ENCODE measurements at regions not wholly inside any gene's neighbourhood (a gene's known extent, or its start where the extent isn't known, plus 50 kb on each side); places are given as distances from the start of the nearest gene placed in this dataset.

DNA sequence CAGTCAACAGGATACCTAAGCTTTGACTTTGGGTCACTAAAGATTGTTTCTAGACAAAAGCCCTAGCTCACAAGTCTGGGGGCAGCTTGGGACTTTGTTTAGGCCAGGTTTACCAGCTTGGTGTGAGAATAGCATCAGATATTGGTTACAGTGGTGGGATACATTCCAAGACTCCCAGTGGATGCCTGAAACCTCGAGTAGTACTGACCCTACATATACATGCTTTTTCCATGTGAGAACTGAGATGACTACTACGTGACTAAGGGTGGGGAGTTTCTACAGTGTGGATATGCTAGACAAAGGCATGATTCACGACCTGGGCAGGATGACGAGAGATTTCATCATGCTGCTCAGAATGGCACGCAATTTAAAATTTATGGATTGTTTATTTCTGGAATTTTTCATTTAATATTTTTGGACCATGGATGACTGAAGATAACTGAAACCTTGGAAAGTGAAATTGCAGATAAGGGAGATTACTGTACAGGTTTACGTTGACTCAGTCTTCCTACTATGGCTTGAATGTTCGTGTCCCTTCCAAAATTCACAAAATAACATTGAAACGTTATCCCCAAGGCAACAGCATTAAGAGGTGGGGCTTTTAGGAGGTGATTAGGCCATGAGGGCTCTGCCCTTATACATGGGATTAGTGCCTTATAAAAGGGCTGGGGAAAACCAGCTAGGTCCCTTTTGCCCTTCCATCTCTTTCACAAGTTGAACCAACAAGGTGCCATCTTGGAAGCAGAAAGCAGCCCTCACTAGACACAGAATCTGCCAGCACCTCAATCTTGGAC, 50.2 kb upstream of the CTAGE1 start:
- DNase-seq, result no peak

DNA sequence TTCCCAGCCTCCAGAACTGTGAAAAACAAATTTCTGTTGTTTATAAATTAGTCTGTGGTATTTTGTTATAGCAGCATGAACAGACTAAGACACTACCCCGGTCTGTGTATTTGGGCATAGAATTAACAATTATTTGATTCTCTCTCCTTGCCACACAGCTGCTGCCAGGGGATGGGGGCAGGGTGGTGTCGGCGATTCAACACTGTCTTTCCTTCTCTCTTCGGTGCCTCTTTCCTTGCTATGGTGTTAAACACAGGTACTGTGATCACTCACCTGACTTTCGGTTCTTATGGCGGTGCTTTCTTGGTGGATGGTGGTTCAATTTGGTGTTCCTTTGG, 50.8 kb upstream of the CTAGE1 start:
- no peak for DNase-seq

GRCh38 chr18:22469061-22469734, 51.5 kb upstream of the CTAGE1 start:
- DNase-seq, result no peak

DNA sequence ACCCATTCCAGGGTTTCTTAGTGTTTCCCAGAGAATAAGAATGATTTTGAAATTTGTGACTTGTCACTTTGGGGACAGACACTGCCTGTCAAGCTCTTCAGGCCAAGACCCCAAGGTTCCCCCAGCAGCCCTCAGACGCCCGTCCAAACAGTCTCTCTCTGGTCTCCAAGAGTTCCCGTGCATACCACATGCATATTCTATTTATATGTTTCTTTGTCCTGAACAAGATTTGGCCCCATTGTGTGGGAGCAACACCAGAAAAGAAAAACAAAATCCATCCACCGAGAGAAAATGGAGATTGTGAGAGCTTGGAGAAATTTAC, 52.2 kb upstream of the CTAGE1 start:
- no peak for DNase-seq

GRCh38 chr18:22470248-22471235, 52.8 kb upstream of the CTAGE1 start:
- no peak for DNase-seq

DNA sequence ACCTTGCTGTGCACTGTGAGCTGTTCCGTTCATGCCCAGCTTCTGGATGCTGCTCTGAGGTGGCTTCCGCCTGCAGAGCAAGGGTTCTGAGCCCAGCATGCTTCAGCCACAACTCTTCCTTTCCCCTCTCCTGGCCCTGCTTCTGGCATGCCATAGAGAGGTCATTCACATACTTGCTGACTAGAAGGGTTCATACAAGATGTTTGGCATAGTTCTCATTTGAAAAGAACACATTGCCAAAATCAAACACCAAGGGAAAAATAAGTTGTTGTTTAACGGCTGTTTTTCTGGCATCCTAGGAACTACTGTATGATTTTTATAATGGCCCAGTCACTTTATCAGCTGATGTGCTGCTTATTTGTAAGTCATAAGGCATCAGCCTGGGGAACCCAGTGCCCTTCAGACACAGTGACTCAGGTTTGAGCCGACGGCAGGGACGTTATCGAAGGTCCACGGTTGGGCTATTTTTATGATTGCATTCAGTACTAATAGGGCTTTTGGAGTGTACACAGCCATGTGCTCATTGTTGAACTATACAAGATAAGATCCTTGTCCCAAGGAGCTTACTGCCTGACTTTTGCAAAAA, 53.9 kb upstream of the CTAGE1 start:
- DNase-seq, result no peak

GRCh38 chr18:22473366-22473765, 55.7 kb upstream of the CTAGE1 start:
- no peak for DNase-seq

GRCh38 chr18:22475426-22476100, 57.8 kb upstream of the CTAGE1 start:
- DNase-seq, result no peak

DNA sequence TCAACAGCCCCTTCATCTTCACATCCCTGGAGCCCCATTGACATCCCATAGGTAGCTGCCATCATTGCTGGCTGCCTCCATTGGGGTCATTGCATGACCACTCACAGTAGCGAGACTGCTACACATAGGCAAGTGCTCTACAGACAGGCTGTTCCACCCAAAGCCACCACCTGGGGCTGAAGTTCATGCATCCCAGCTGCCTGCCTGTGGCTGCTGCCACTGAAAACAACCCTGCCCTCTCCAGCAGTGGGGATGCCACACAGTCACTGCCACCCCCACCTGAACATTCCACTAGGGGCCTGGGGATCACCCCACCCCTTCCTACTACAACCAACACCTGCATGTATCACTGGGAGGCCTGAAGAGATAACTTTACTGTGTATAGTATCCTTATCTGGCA, 59.5 kb upstream of the CTAGE1 start:
- DNase-seq, result no peak

GRCh38 chr18:22482948-22483347, 65.2 kb upstream of the CTAGE1 start:
- DNase-seq, result no peak

DNA sequence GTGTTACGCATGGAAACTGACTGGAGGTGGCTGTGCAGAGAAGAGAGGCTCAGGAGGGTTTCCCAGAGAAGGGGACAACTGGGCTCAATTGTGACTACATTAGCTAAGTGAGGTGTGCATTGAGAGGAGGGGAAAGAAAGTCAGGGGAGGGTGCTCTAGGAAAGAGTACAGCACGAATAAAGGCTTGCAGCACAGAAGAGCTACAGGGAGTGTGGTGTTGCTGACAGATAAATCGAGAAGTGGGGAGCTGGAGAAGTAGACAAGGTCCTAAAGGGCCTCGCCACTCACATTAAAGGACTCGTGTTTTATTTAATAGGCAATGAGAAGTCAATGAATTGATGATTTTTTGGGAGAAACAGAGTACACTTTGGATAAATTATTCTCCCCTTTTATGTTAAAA, 65.7 kb upstream of the CTAGE1 start:
- no peak for DNase-seq

DNA sequence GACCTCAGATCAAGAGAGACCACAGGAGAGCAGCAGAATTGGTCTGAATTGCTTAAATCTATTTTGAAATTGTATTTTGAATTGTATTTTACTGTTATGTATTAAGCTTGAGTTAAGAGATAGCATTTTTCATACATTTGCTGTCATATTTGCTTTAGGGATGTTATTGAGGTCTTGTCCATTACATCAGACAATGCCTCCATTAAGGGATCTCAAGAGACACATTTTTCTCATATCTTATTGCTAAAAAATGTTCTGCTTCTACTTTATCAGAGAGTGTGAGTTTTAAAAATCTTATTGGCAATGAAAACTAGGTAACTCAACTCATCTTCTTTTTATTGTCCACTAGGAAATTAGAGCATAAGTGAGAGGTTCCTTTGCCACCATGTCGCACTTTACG, 66.8 kb upstream of the CTAGE1 start:
- DNase-seq, result no peak

- DNase-seq, result no peak
Observed at GRCh38 chr18:22485808-22486244, 68.1 kb upstream of the CTAGE1 start.

GRCh38 chr18:22486667-22487066, 69.0 kb upstream of the CTAGE1 start:
- DNase-seq, result no peak

DNA sequence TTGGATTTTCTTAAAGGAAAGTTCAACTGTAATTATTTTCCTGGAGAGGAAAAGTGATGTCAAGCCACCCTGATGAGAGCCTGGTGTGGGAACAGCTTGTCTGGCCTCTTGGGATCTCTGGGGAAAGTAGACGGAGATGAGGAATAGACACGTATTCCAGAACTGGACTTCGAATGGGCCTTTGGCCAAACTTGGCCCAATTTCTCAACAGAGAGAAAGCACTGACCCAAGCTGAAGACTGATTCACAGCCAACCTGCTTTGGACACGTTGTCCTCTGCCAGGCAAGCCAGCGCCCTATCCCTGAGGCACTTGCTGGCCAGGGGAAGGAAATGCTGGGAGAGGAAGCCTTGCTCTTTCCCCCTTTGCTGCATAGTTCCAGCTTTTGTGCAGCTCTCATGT, 70.8 kb upstream of the CTAGE1 start:
- DNase-seq, result no peak

GRCh38 chr18:22489704-22490103, 72.0 kb upstream of the CTAGE1 start:
- DNase-seq, result no peak

GRCh38 chr18:22490429-22490846, 72.7 kb upstream of the CTAGE1 start:
- DNase-seq, result no peak

DNA sequence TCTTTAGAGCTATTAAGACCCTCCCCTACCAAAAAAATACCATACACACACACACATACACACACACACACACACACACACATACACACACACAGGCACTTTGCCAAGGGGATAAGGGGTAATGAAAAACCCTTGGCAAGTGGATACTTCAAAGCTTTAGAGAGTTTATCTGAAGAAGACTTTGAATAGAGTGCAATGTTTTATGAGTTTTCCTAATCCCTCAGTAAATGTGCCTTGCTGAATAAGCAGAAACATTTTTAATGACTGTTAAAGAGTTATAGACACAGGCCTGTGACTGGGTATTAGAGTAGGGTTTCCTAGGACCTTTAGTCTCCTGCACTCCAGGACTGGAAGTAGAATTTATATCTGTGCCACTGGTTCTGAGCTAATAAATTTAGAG, 75.5 kb upstream of the CTAGE1 start:
- DNase-seq, result no peak

DNA sequence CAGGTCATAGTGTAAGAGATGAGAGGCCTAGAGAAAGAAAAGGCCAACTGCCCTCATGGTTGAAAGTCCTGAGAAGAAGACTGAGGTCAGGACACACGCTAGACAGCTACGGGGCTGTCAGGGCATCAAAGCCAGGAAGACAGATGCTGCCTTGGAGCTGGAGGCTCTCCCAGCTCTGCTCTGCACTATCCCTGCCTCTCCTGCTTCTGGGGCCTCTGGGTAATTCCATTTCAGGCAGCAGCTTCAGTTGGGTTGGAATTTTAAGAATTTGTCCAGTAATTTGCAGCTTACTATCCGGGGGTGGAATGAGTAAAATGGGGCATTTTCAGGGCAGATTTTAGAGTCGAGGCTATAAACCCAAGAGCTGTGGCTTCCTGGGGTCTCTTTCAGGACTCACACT, 76.2 kb upstream of the CTAGE1 start:
- no peak for DNase-seq

DNA sequence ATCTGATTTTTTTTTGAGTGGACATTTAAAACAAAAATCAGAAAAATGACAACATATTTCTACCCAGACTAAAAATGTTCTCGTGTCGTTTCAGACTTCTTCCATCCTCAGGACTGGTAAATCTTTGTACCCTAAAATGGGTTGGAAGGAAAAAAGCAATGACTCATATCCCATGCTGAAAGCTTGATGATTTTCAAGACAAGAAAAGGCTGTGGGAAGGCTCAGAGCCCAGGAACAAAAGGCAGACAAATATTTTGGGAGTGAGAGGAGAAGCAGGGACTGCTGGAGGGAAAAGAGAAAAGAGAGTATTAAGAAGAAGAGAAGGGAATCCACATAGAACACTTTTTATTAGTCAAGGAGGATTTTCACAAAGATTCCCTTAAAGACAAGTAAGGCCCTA, 77.1 kb upstream of the CTAGE1 start:
- DNase-seq, result no peak

DNA sequence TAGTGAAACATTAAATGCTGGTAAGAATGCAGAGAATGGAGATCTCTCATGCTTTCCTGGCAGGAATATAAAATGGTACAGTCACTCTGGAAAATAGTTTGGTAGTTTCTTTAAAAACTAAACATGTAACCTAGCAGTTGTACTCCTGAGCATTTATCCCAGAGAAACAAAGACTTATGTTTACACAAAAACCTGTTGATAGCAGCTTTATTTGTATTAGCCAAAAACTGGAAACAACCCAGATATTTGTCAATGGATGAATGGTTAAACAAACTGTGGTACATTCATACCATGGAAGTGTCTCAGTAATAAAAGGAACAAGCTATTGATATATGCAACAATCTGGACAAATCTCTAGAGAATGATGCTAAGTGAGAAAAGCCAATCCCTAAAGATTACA, 81.7 kb upstream of the CTAGE1 start:
- DNase-seq, result no peak

GRCh38 chr18:22503803-22504202, 86.1 kb upstream of the CTAGE1 start:
- no peak for DNase-seq
